GM12878 (cell line): ENCODE measurements at regions not wholly inside any gene's neighbourhood (a gene's known extent, or its start where the extent isn't known, plus 50 kb on each side); places are given as distances from the start of the nearest gene placed in this dataset.

Experiments
- ATAC-seq: fragments of 200-7000 bp; cut with Tn5 transposase; 3 replicates; pipeline ENCODE4 v1.9.1; 2020; ENCODE audit warnings: mild to moderate bottlenecking, moderate library complexity
- BruUV-seq: library from RNA; stranded (reverse); fragments of 400-500 nt; replicated peaks from 2 replicates; lab custom pipeline; 2021; lab: Mats Ljungman, UMichigan
- CTCF ChIA-PET: fragments of 300-600 bp; sonication (Branson Sonifier 250); formaldehyde crosslinking; extraction: SDS; loops from one replicate; lab custom pipeline; 2021; ENCODE audit warnings: inconsistent platforms; lab: Yijun Ruan, JAX
- POLR2A ChIA-PET: fragments of 350-600 bp; formaldehyde crosslinking; extraction: SDS; loops from one replicate; lab custom pipeline; 2021; ENCODE audit warnings: inconsistent platforms; lab: Charles Lee
- RAD21 ChIA-PET: fragments of 300-600 bp; sonication (Branson Sonifier 250); formaldehyde crosslinking; loops from one replicate; lab custom pipeline; 2023; ENCODE audit warnings: antibody characterized with exemption; ENCODE audit not compliant: unreplicated experiment; lab: Charles Lee
- SMC1A ChIA-PET: fragments of 300-600 bp; sonication (Branson Sonifier 250); formaldehyde crosslinking; loops from one replicate; lab custom pipeline; 2023; ENCODE audit not compliant: unreplicated experiment, uncharacterized antibody; lab: Charles Lee
- DNase-seq: peaks from one replicate; pipeline ENCODE4 v3.0.0-alpha.2; 2011; ENCODE audit warnings: low read depth, low spot score
- FAIRE-seq: peaks from 3 replicates; lab custom pipeline; 2011; peaks lifted over from hg19 to GRCh38; lab: Jason Lieb, UNC
- H2AFZ ChIP-seq: 2 replicates; pipeline ENCODE4 v1.6.0; 2011; ENCODE audit warnings: low read depth, low read length, control low read depth; ENCODE audit not compliant: control insufficient read depth
- H3K27ac ChIP-seq: 2 replicates; pipeline ENCODE4 v1.5.1; 2011; ENCODE audit warnings: control low read depth; ENCODE audit not compliant: control insufficient read depth, insufficient read depth
- H3K27me3 ChIP-seq, 2 experiments: replicated peaks in 1 of 2; 2 replicates each; pipeline versions ENCODE4 v1.6.0 to v1.6.1; 2011; ENCODE audit warnings: low read length in 1 of 2; ENCODE audit not compliant: control insufficient read depth in 2 of 2, insufficient read depth in 2 of 2
- H3K36me3 ChIP-seq, 2 experiments: 2 replicates each; pipeline ENCODE4 v1.5.1; 2011; ENCODE audit warnings: low read length in 1 of 2; ENCODE audit not compliant: control insufficient read depth in 2 of 2, insufficient read depth in 2 of 2
- H3K4me1 ChIP-seq: 2 replicates; pipeline ENCODE4 v1.6.1; 2011; ENCODE audit warnings: mild to moderate bottlenecking, low read length, moderate library complexity, mixed read lengths; ENCODE audit not compliant: control insufficient read depth, insufficient read depth
- H3K4me2 ChIP-seq: 2 replicates; pipeline ENCODE4 v1.6.0; 2011; ENCODE audit warnings: control low read depth; ENCODE audit not compliant: control insufficient read depth, insufficient read depth
- H3K4me3 ChIP-seq: fragments of 200-600 bp; sonication (generic); 2 replicates; pipeline ENCODE4 v1.5.1; 2016
- H3K79me2 ChIP-seq: 2 replicates; pipeline ENCODE4 v1.6.0; 2011; ENCODE audit warnings: low read length; ENCODE audit not compliant: control insufficient read depth, insufficient read depth
- H3K9ac ChIP-seq: 2 replicates; pipeline ENCODE4 v1.8.0; 2011; ENCODE audit warnings: low read length, control low read depth, mixed read lengths; ENCODE audit not compliant: control insufficient read depth, insufficient read depth
- H3K9me3 ChIP-seq: replicated peaks from 3 replicates; pipeline ENCODE4 v1.5.1; 2011; ENCODE audit warnings: mild to moderate bottlenecking, low read length; ENCODE audit not compliant: control insufficient read depth, insufficient read depth
- H4K20me1 ChIP-seq: 2 replicates; pipeline ENCODE4 v1.6.0; 2011; ENCODE audit not compliant: control insufficient read depth, insufficient read depth
- BHLHE40 ChIP-seq, 2 experiments: fragments of 450-650 bp in 1 of 2; IDR thresholded peaks; 2 replicates each; pipeline ENCODE4 v1.6.1; 2011 to 2017; ENCODE audit warnings: low read depth in 2 of 2, borderline replicate concordance in 1 of 2, improper control_type of control experiment in 1 of 2, low read length in 1 of 2, mild to moderate bottlenecking in 1 of 2
- BRCA1 ChIP-seq: IDR thresholded peaks from 2 replicates; pipeline ENCODE4 v1.6.1; 2011; ENCODE audit warnings: low read depth, low read length, improper control_type of control experiment
- CBFB ChIP-seq: IDR thresholded peaks from 2 replicates; pipeline ENCODE4 v1.6.1; 2016; ENCODE audit warnings: antibody characterized with exemption, low read depth
- CHD2 ChIP-seq: IDR thresholded peaks from 2 replicates; pipeline ENCODE4 v1.6.1; 2011; ENCODE audit warnings: low read depth, low read length, improper control_type of control experiment, borderline replicate concordance
- FOXK2 ChIP-seq: fragments of 450-650 bp; IDR thresholded peaks from 2 replicates; pipeline ENCODE4 v1.6.1; 2017; ENCODE audit warnings: mild to moderate bottlenecking, moderate library complexity
- IRF4 ChIP-seq: IDR thresholded peaks from 2 replicates; pipeline ENCODE4 v1.6.1; 2011; ENCODE audit warnings: low read depth, low read length
- NR2C1 ChIP-seq: fragments of 450-650 bp; IDR thresholded peaks from 2 replicates; pipeline ENCODE4 v1.6.1; 2017; ENCODE audit warnings: antibody characterized with exemption, mild to moderate bottlenecking, moderate library complexity
- NR2C2 ChIP-seq: IDR thresholded peaks from 2 replicates; pipeline ENCODE4 v1.6.1; 2011; ENCODE audit warnings: borderline replicate concordance, low read depth; ENCODE audit not compliant: control insufficient read depth, insufficient read length
- SIX5 ChIP-seq: IDR thresholded peaks from 2 replicates; pipeline ENCODE4 v1.6.1; 2011; ENCODE audit warnings: mild to moderate bottlenecking, low read depth, low read length, moderate library complexity; ENCODE audit not compliant: severe bottlenecking
- SMAD1 ChIP-seq: fragments of 450-650 bp; IDR thresholded peaks from 2 replicates; pipeline ENCODE4 v1.6.1; 2018; ENCODE audit warnings: mild to moderate bottlenecking, low read depth; ENCODE audit not compliant: partially characterized antibody
- SP1 ChIP-seq: IDR thresholded peaks from one replicate; pipeline ENCODE4 v1.6.1; 2011; ENCODE audit warnings: low read depth, low read length
- SREBF1 ChIP-seq: IDR thresholded peaks from 2 replicates; pipeline ENCODE4 v1.6.1; 2012; ENCODE audit warnings: mild to moderate bottlenecking, low read length
- ZNF274 ChIP-seq: IDR thresholded peaks from one replicate; pipeline ENCODE4 v1.8.0; 2011; ENCODE audit not compliant: insufficient read length, insufficient read depth
- ZNF384 ChIP-seq: IDR thresholded peaks from 2 replicates; pipeline ENCODE4 v1.6.1; 2012; ENCODE audit warnings: low read depth, mild to moderate bottlenecking, low read length, improper control_type of control experiment, borderline replicate concordance
- WGBS: methylation state at CpG from one replicate; pipeline ENCODE4 v1.1.6; 2016; ENCODE audit warnings: low lambda C conversion rate; ENCODE audit not compliant: insufficient replicate concordance, insufficient coverage; ENCODE audit errors: missing lambda C conversion rate; 5-methylcytosine and 5-hydroxymethylcytosine counted together
- in situ Hi-C: fragments of 300-500 bp; cut with MboI; formaldehyde crosslinking; loops from 9 replicates; pipeline ENCODE4 v1.14.3; 2018; ENCODE audit warnings: mixed read lengths
- intact Hi-C: fragments of 100-400 bp; cut with micrococcal nuclease; formaldehyde crosslinking; loops from one replicate; pipeline ENCODE4 v1.14.2; 2022; ENCODE audit not compliant: unreplicated experiment
- TF ChIP-seq, protein P1 (sequence below): IDR thresholded peaks from 2 replicates; pipeline ENCODE4 v1.6.1; 2012; ENCODE audit warnings: improper control_type of control experiment, low read depth, low read length; ENCODE audit not compliant: insufficient replicate concordance
- TF ChIP-seq, protein P2 (sequence below), 3 experiments: IDR thresholded peaks in 2 of 3; conservative IDR thresholded peaks in 1 of 3; 2 replicates each; pipeline ENCODE4 v1.5.1; 2011; ENCODE audit warnings: low read depth in 3 of 3, low read length in 3 of 3, mild to moderate bottlenecking in 3 of 3, control low read depth in 2 of 3, moderate library complexity in 2 of 3, inconsistent platforms in 1 of 3, mixed read lengths in 1 of 3; ENCODE audit not compliant: control insufficient read depth in 2 of 3, insufficient read depth in 1 of 3; ENCODE audit errors: extremely low read depth in 1 of 3

DNA sequence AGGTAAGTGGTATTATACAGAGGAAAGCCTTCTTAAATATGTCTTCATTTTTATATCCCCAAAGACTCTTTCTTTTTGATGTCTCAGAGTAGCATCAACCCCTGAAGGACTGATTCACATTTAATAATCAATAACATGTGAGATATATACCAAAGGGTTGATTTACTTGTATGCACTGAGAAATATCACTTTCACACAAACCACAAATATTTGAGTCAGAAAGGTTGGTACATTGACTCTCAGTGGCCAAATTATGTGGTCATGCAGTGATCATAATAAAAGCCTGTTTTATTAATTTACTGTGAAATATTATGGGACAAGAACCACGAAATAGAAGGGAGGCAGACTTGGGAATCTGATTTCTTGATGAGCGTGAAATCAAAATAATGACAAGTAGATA, 329.0 kb downstream of the GBE1 start (continued):
- TF ChIP-seq FOXK2 (no peak), ZNF384 (no peak), CHD2 (no peak), SIX5 (no peak)

DNA sequence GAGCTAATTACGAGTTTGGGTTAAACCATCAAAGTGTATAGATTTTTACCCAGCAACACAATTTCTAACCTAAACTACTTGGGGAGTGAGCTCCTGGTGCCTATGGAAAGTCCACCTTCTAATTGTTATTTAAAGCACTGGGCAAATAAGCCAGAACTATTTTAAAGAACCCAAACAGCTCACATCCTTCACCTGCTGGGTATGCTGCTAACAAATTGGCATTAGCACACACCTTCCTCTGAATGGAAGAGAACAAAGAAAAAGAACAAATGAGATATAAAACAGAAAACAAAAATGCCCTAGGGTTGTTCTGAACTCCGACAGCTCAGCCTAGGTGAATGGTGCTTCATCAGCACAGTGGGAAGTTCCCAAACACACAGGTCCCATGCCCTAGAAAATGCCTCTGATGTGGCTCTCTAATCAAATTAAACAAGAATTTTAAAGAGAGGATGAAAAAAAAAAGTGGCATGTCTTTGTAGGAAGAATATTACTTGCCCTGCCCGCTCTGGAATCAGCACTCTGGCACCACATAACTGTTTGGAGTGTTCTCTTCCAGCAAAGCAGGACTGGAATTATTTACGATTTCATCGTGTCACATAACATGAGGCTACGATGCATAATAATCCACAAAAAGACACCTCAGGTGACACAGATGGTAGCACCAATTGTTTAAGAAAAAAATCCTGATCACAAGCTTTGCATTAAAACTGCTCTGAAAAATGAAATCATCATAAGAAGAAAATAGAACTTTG, 334.4 kb downstream of the GBE1 start:
- no peak for FAIRE-seq
- H3K27me3 ChIP-seq: no peaks in the 10 kb centered on the region
- BruUV-seq: no TSS peak
- H3K9ac ChIP-seq: no peak overlapping the region
- ChIA-PET POLR2A (no interaction called here), CTCF (interaction anchor here (1.0 to 1.6 kb wide), 3 partner anchors 7 to 689 kb away, joined by 3 to 8 read pairs (median 3); no protein-coding TSS in a partner anchor), SMC1A (interaction anchor here (0.8 to 2.0 kb wide), 5 partner anchors 14 to 64 kb away, joined by 3 to 5 read pairs (median 3); no protein-coding TSS in a partner anchor), RAD21 (no interaction called here)
- in situ Hi-C loops (no loop called here), intact Hi-C loops (no loop called here)
- H3K27ac ChIP-seq: no peak overlapping the region
- H3K79me2 ChIP-seq: no peaks in the 10 kb centered on the region
- H2AFZ ChIP-seq: no peak overlapping the region
- no peak overlapping the region for H3K4me2 ChIP-seq
- no peaks in the 10 kb centered on the region for H3K9me3 ChIP-seq
- H3K4me1 ChIP-seq: no peaks in the 10 kb centered on the region
- no peaks in the 10 kb centered on the region for H4K20me1 ChIP-seq
- no peak overlapping the region for H3K4me3 ChIP-seq
- H3K36me3 ChIP-seq: no peaks in the 10 kb centered on the region
- no peak for DNase-seq
- WGBS: 36% methylated on average over 6 of the region's 6 CpGs
- ATAC-seq: no peak
- TF ChIP-seq, protein P1, sequence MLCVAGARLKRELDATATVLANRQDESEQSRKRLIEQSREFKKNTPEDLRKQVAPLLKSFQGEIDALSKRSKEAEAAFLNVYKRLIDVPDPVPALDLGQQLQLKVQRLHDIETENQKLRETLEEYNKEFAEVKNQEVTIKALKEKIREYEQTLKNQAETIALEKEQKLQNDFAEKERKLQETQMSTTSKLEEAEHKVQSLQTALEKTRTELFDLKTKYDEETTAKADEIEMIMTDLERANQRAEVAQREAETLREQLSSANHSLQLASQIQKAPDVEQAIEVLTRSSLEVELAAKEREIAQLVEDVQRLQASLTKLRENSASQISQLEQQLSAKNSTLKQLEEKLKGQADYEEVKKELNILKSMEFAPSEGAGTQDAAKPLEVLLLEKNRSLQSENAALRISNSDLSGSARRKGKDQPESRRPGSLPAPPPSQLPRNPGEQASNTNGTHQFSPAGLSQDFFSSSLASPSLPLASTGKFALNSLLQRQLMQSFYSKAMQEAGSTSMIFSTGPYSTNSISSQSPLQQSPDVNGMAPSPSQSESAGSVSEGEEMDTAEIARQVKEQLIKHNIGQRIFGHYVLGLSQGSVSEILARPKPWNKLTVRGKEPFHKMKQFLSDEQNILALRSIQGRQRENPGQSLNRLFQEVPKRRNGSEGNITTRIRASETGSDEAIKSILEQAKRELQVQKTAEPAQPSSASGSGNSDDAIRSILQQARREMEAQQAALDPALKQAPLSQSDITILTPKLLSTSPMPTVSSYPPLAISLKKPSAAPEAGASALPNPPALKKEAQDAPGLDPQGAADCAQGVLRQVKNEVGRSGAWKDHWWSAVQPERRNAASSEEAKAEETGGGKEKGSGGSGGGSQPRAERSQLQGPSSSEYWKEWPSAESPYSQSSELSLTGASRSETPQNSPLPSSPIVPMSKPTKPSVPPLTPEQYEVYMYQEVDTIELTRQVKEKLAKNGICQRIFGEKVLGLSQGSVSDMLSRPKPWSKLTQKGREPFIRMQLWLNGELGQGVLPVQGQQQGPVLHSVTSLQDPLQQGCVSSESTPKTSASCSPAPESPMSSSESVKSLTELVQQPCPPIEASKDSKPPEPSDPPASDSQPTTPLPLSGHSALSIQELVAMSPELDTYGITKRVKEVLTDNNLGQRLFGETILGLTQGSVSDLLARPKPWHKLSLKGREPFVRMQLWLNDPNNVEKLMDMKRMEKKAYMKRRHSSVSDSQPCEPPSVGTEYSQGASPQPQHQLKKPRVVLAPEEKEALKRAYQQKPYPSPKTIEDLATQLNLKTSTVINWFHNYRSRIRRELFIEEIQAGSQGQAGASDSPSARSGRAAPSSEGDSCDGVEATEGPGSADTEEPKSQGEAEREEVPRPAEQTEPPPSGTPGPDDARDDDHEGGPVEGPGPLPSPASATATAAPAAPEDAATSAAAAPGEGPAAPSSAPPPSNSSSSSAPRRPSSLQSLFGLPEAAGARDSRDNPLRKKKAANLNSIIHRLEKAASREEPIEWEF: no peak
- no peak for TF ChIP-seq IRF4
- TF ChIP-seq ZNF274: no peak
- no peak for TF ChIP-seq BHLHE40 (IDR thresholded peaks at IDR 0.05; ENCODE audit: borderline replicate concordance in 1 of 2, low read depth in 2 of 2, low read length in 1 of 2)
- TF ChIP-seq NR2C2: no peak
- no peak for TF ChIP-seq SP1
- TF ChIP-seq BRCA1: no peak
- no peak for TF ChIP-seq CBFB
- TF ChIP-seq, protein P2, sequence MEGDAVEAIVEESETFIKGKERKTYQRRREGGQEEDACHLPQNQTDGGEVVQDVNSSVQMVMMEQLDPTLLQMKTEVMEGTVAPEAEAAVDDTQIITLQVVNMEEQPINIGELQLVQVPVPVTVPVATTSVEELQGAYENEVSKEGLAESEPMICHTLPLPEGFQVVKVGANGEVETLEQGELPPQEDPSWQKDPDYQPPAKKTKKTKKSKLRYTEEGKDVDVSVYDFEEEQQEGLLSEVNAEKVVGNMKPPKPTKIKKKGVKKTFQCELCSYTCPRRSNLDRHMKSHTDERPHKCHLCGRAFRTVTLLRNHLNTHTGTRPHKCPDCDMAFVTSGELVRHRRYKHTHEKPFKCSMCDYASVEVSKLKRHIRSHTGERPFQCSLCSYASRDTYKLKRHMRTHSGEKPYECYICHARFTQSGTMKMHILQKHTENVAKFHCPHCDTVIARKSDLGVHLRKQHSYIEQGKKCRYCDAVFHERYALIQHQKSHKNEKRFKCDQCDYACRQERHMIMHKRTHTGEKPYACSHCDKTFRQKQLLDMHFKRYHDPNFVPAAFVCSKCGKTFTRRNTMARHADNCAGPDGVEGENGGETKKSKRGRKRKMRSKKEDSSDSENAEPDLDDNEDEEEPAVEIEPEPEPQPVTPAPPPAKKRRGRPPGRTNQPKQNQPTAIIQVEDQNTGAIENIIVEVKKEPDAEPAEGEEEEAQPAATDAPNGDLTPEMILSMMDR (IDR thresholded peaks at IDR 0.05 in 2 of 3, conservative IDR thresholded peaks at IDR 0.05 in 1 of 3; ENCODE audit: control insufficient read depth in 2 of 3, extremely low read depth in 1 of 3, insufficient read depth in 1 of 3, low read depth in 3 of 3, low read length in 3 of 3): no peak
- no peak for TF ChIP-seq SREBF1
- TF ChIP-seq SMAD1: no peak
- TF ChIP-seq NR2C1: no peak
